ENCODE measurements at regions not wholly inside any gene's neighbourhood (a gene's known extent, or its start where the extent isn't known, plus 50 kb on each side); places are given as distances from the start of the nearest gene placed in this dataset.

GRCh38 chr7:153588586-153588985 is 463.6 kb upstream of the DPP6 start:
- 73 to 74% methylated on average over 5 of the region's 5 CpGs for WGBS, 2 donors
- H3K4me3 ChIP-seq (ENCODE audit: low read depth in 1 of 2, low read length in 2 of 2): no peak overlapping the region
- H3K27me3 ChIP-seq (ENCODE audit: control insufficient read depth in 1 of 2, insufficient read depth in 2 of 2, low read length in 2 of 2): no peaks in the 10 kb centered on the region
- no peak overlapping the region for H3K27ac ChIP-seq (ENCODE audit: low read depth in 2 of 2, low read length in 1 of 2)
- H3K9me3 ChIP-seq (ENCODE audit: control insufficient read depth in 2 of 2, insufficient read depth in 1 of 2, low read depth in 1 of 2, low read length in 1 of 2): peaks cover 3 to 16% of the 10 kb centered on the region in 2 donors
- no peaks in the 10 kb centered on the region for H3K36me3 ChIP-seq (ENCODE audit: control insufficient read depth in 2 of 2, insufficient read depth in 2 of 2, low read length in 1 of 2)
- H3K4me1 ChIP-seq (ENCODE audit: control insufficient read depth in 2 of 2, insufficient read depth in 2 of 2, low read length in 1 of 2): no peaks in the 10 kb centered on the region

- Histone ChIP-seq H3K4me3 (ENCODE audit: low read depth in 1 of 2, low read length in 2 of 2) (no peak overlapping the region), H3K9me3 (ENCODE audit: control insufficient read depth in 2 of 2, insufficient read depth in 1 of 2, low read depth in 1 of 2, low read length in 1 of 2) (peaks cover 0 to 8% of the 10 kb centered on the region in 2 donors), H3K27me3 (ENCODE audit: control insufficient read depth in 1 of 2, insufficient read depth in 2 of 2, low read length in 2 of 2) (no peaks in the 10 kb centered on the region), H3K4me1 (ENCODE audit: control insufficient read depth in 2 of 2, insufficient read depth in 2 of 2, low read length in 1 of 2) (no peaks in the 10 kb centered on the region), H3K27ac (ENCODE audit: low read depth in 2 of 2, low read length in 1 of 2) (no peak overlapping the region), H3K36me3 (ENCODE audit: control insufficient read depth in 2 of 2, insufficient read depth in 2 of 2, low read length in 1 of 2) (no peaks in the 10 kb centered on the region)
- WGBS, 2 donors: 78 to 79% methylated on average over 16 of the region's 16 CpGs
Measured at GRCh38 chr7:153590136-153590535, 462.1 kb upstream of the DPP6 start.

- no peaks in the 10 kb centered on the region for H3K27me3 ChIP-seq (ENCODE audit: control insufficient read depth in 1 of 2, insufficient read depth in 2 of 2, low read length in 2 of 2)
- no peaks in the 10 kb centered on the region for H3K36me3 ChIP-seq (ENCODE audit: control insufficient read depth in 2 of 2, insufficient read depth in 2 of 2, low read length in 1 of 2)
- 86 to 88% methylated on average over 11 of the region's 11 CpGs for WGBS, 2 donors
- no peak overlapping the region for H3K27ac ChIP-seq (ENCODE audit: low read depth in 2 of 2, low read length in 1 of 2)
- H3K4me3 ChIP-seq (ENCODE audit: low read depth in 1 of 2, low read length in 2 of 2): no peak overlapping the region
- H3K9me3 ChIP-seq (ENCODE audit: control insufficient read depth in 2 of 2, insufficient read depth in 1 of 2, low read depth in 1 of 2, low read length in 1 of 2): peaks cover 0 to 7% of the 10 kb centered on the region in 2 donors
- no peaks in the 10 kb centered on the region for H3K4me1 ChIP-seq (ENCODE audit: control insufficient read depth in 2 of 2, insufficient read depth in 2 of 2, low read length in 1 of 2)
Measured at GRCh38 chr7:153590571-153590970, 461.6 kb upstream of the DPP6 start.

DNA sequence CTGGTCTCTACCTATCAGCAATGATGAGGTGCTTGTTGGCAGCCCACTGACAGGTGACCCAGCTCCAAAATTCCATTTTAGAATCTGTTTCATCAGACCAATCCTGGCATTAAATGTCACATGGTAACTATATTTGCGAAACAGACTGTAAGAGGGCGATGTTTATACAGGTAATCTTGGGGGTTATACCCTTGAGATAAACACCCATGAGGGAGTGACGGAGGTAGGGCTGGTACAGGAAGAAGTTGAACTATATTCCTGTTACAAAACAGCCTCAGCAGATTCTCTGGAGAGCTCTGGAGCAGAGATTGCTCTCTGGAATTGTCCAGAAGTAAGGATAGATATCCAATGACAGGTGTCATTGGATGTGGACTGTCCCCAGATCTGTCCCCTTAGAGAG is 444.8 kb upstream of the DPP6 start:
- Histone ChIP-seq H3K27me3 (ENCODE audit: control insufficient read depth in 1 of 2, insufficient read depth in 2 of 2, low read length in 2 of 2) (no peaks in the 10 kb centered on the region), H3K4me3 (ENCODE audit: low read depth in 1 of 2, low read length in 2 of 2) (no peak overlapping the region), H3K9me3 (ENCODE audit: control insufficient read depth in 2 of 2, insufficient read depth in 1 of 2, low read depth in 1 of 2, low read length in 1 of 2) (peaks cover 0 to 1% of the 10 kb centered on the region in 2 donors), H3K27ac (ENCODE audit: low read depth in 2 of 2, low read length in 1 of 2) (no peak overlapping the region), H3K4me1 (ENCODE audit: control insufficient read depth in 2 of 2, insufficient read depth in 2 of 2, low read length in 1 of 2) (no peaks in the 10 kb centered on the region), H3K36me3 (ENCODE audit: control insufficient read depth in 2 of 2, insufficient read depth in 2 of 2, low read length in 1 of 2) (no peaks in the 10 kb centered on the region)
- 60 to 64% methylated on average over 3 of the region's 3 CpGs for WGBS, 2 donors

DNA sequence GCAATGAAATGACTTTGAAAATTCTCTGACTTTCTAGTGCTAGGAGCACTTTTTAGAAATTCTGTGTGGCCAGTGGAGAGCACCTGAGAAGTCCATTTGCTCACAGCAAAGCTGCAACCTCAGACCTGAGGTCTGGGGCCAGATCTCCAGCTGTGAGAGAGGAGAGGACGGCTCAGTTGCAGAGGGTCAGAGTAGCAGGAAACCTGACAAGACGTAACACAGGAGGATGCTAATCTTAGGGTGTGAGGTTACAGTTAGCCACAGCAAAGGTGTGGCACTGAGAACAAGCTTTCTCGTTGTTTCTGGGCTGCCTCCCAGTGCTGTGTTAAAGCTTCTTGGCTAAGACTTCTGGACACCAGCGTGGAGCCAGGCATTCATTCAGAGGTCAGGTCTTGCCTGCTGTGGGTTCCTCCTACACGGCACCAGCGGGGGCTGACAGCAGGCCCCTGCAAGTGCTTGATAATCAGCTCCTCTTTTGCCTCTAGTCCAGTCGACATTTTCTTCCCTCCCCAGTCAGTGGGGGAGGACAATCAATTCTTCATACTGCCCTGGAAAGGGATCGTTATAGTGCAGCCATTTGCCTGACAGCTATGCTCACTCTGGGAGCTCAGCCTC is 435.4 kb upstream of the DPP6 start:
- no peak overlapping the region for H3K27ac ChIP-seq (ENCODE audit: low read depth in 2 of 2, low read length in 1 of 2)
- no peaks in the 10 kb centered on the region for H3K36me3 ChIP-seq (ENCODE audit: control insufficient read depth in 2 of 2, insufficient read depth in 2 of 2, low read length in 1 of 2)
- no peaks in the 10 kb centered on the region for H3K9me3 ChIP-seq (ENCODE audit: control insufficient read depth in 2 of 2, insufficient read depth in 1 of 2, low read depth in 1 of 2, low read length in 1 of 2)
- H3K4me1 ChIP-seq (ENCODE audit: control insufficient read depth in 2 of 2, insufficient read depth in 2 of 2, low read length in 1 of 2): no peaks in the 10 kb centered on the region
- 14 to 17% methylated on average over 8 of the region's 8 CpGs for WGBS, 2 donors
- H3K27me3 ChIP-seq (ENCODE audit: control insufficient read depth in 1 of 2, insufficient read depth in 2 of 2, low read length in 2 of 2): no peaks in the 10 kb centered on the region
- H3K4me3 ChIP-seq (ENCODE audit: low read depth in 1 of 2, low read length in 2 of 2): no peak overlapping the region

DNA sequence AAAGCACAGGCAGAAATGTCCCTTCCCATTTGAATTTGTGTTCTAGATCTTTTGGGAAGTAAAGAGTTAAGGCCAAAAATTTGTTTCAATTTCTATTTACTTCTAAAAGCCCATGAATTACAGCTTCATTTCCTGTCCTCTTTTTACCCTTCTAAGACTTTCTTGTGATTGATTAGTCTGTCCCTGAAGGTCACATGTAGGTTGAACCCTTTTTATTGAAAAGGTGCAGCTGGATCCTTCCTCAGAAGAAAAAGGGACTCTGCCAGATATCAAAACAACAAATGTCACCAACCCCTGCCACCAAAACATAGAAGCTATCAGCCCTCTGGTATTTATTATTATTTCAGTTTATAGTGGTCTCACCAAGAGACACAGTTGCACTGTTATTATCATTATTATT is 424.9 kb upstream of the DPP6 start:
- Histone ChIP-seq H3K4me1 (ENCODE audit: control insufficient read depth in 2 of 2, insufficient read depth in 2 of 2, low read length in 1 of 2) (no peaks in the 10 kb centered on the region), H3K9me3 (ENCODE audit: control insufficient read depth in 2 of 2, insufficient read depth in 1 of 2, low read depth in 1 of 2, low read length in 1 of 2) (peaks cover 0 to 5% of the 10 kb centered on the region in 2 donors), H3K36me3 (ENCODE audit: control insufficient read depth in 2 of 2, insufficient read depth in 2 of 2, low read length in 1 of 2) (no peaks in the 10 kb centered on the region), H3K4me3 (ENCODE audit: low read depth in 1 of 2, low read length in 2 of 2) (no peak overlapping the region), H3K27me3 (ENCODE audit: control insufficient read depth in 1 of 2, insufficient read depth in 2 of 2, low read length in 2 of 2) (no peaks in the 10 kb centered on the region), H3K27ac (ENCODE audit: low read depth in 2 of 2, low read length in 1 of 2) (no peak overlapping the region)

DNA sequence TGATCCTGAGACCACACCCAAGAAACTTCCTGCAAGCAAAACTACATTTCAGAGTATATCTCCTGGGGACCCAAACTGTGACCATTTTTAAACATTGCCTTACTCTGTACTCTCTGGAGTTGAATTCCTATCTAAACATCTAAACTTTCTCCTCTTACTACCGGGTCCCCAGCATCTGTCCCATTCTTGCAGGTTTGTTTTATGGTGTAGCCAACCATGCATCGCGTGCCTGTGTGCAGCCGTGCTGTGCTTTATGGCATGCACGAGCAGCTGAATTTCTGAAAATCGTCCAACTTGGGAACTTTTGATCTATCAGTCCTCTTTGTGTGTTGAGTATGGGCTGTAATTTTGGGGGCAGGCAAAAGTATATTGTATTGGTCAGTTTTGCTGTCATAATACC is 423.8 kb upstream of the DPP6 start:
- WGBS, 2 donors: 76 to 84% methylated on average over 6 of the region's 6 CpGs
- Histone ChIP-seq H3K9me3 (ENCODE audit: control insufficient read depth in 2 of 2, insufficient read depth in 1 of 2, low read depth in 1 of 2, low read length in 1 of 2) (peaks cover 0 to 5% of the 10 kb centered on the region in 2 donors), H3K36me3 (ENCODE audit: control insufficient read depth in 2 of 2, insufficient read depth in 2 of 2, low read length in 1 of 2) (no peaks in the 10 kb centered on the region), H3K27ac (ENCODE audit: low read depth in 2 of 2, low read length in 1 of 2) (no peak overlapping the region), H3K4me1 (ENCODE audit: control insufficient read depth in 2 of 2, insufficient read depth in 2 of 2, low read length in 1 of 2) (no peaks in the 10 kb centered on the region), H3K4me3 (ENCODE audit: low read depth in 1 of 2, low read length in 2 of 2) (no peak overlapping the region), H3K27me3 (ENCODE audit: control insufficient read depth in 1 of 2, insufficient read depth in 2 of 2, low read length in 2 of 2) (no peaks in the 10 kb centered on the region)

GRCh38 chr7:153628825-153629224 is 423.4 kb upstream of the DPP6 start:
- Histone ChIP-seq H3K27me3 (ENCODE audit: control insufficient read depth in 1 of 2, insufficient read depth in 2 of 2, low read length in 2 of 2) (no peaks in the 10 kb centered on the region), H3K9me3 (ENCODE audit: control insufficient read depth in 2 of 2, insufficient read depth in 1 of 2, low read depth in 1 of 2, low read length in 1 of 2) (peaks cover 0 to 5% of the 10 kb centered on the region in 2 donors), H3K4me1 (ENCODE audit: control insufficient read depth in 2 of 2, insufficient read depth in 2 of 2, low read length in 1 of 2) (no peaks in the 10 kb centered on the region), H3K27ac (ENCODE audit: low read depth in 2 of 2, low read length in 1 of 2) (no peak overlapping the region), H3K36me3 (ENCODE audit: control insufficient read depth in 2 of 2, insufficient read depth in 2 of 2, low read length in 1 of 2) (no peaks in the 10 kb centered on the region), H3K4me3 (ENCODE audit: low read depth in 1 of 2, low read length in 2 of 2) (no peak overlapping the region)
- WGBS, 2 donors: 59 to 66% methylated on average over 1 of the region's 1 CpG

GRCh38 chr7:153638821-153639435 is 413.3 kb upstream of the DPP6 start:
- Histone ChIP-seq H3K36me3 (ENCODE audit: control insufficient read depth in 2 of 2, insufficient read depth in 2 of 2, low read length in 1 of 2) (no peaks in the 10 kb centered on the region), H3K4me3 (ENCODE audit: low read depth in 1 of 2, low read length in 2 of 2) (no peak overlapping the region), H3K27me3 (ENCODE audit: control insufficient read depth in 1 of 2, insufficient read depth in 2 of 2, low read length in 2 of 2) (no peaks in the 10 kb centered on the region), H3K27ac (ENCODE audit: low read depth in 2 of 2, low read length in 1 of 2) (no peak overlapping the region), H3K4me1 (ENCODE audit: control insufficient read depth in 2 of 2, insufficient read depth in 2 of 2, low read length in 1 of 2) (no peaks in the 10 kb centered on the region), H3K9me3 (ENCODE audit: control insufficient read depth in 2 of 2, insufficient read depth in 1 of 2, low read depth in 1 of 2, low read length in 1 of 2) (peaks cover 6 to 8% of the 10 kb centered on the region in 2 donors)
- 89 to 90% methylated on average over 10 of the region's 10 CpGs for WGBS, 2 donors

GRCh38 chr7:153640586-153640985 is 411.6 kb upstream of the DPP6 start:
- Histone ChIP-seq H3K4me3 (ENCODE audit: low read depth in 1 of 2, low read length in 2 of 2) (no peak overlapping the region), H3K36me3 (ENCODE audit: control insufficient read depth in 2 of 2, insufficient read depth in 2 of 2, low read length in 1 of 2) (no peaks in the 10 kb centered on the region), H3K9me3 (ENCODE audit: control insufficient read depth in 2 of 2, insufficient read depth in 1 of 2, low read depth in 1 of 2, low read length in 1 of 2) (peaks cover 6 to 8% of the 10 kb centered on the region in 2 donors), H3K4me1 (ENCODE audit: control insufficient read depth in 2 of 2, insufficient read depth in 2 of 2, low read length in 1 of 2) (no peaks in the 10 kb centered on the region), H3K27ac (ENCODE audit: low read depth in 2 of 2, low read length in 1 of 2) (no peak overlapping the region), H3K27me3 (ENCODE audit: control insufficient read depth in 1 of 2, insufficient read depth in 2 of 2, low read length in 2 of 2) (no peaks in the 10 kb centered on the region)
- 65 to 81% methylated on average over 2 of the region's 2 CpGs for WGBS, 2 donors
